HL-60 (cell line): ENCODE measurements at regions not wholly inside any gene's neighbourhood (a gene's known extent, or its start where the extent isn't known, plus 50 kb on each side); places are given as distances from the start of the nearest gene placed in this dataset.
"Not testable (repeated sequence)": the region's sequence is repeated elsewhere in the genome, so short reads cannot be mapped to it uniquely, and the experiment has no call there.

Experiments
- CTCF ChIP-seq: IDR thresholded peaks from one replicate; pipeline ENCODE4 v1.5.1; 2011; ENCODE audit warnings: low read length, control low read depth, inconsistent platforms; ENCODE audit not compliant: insufficient read depth
- GABPA ChIP-seq: IDR thresholded peaks from 2 replicates; pipeline ENCODE4 v1.6.1; 2012; ENCODE audit warnings: low read depth

DNA sequence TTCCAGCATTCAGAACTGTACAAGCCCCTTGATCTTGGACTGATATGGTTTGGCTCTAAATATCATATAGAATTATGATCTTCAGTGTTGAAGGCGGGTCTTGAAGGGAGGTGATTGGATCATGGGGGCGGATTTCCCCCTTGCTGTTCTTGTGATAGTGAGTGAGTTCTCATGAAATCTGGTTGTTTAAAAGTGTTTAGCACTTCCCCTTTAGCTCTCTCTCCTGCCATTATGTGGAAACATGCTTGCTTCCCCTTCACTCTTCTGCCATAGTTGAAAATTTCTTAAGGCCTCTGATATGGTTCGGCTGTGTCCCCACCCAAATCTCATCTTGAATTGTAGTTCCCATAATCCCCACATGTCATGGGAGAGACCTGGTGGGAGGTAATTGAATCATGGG lies 305.3 kb upstream of the CYRIA start:
- TF ChIP-seq CTCF, GABPA: not testable (repeated sequence)
